ENCODE measurements at regions not wholly inside any gene's neighbourhood (a gene's known extent, or its start where the extent isn't known, plus 50 kb on each side); places are given as distances from the start of the nearest gene placed in this dataset.
A peak's percentile ranks its signal among the peaks of the same experiment; 100 is the strongest.

- DNase-seq (ENCODE audit: insufficient read length, low spot score) (no peak), FAIRE-seq (no peak)
- no peak for TF ChIP-seq POLR2A (IDR thresholded peaks at IDR 0.05; ENCODE audit: low read depth, low read length)
Measured at GRCh38 chr16:86239381-86239780, 270.9 kb upstream of the FOXF1 start.

- no peak for DNase-seq (ENCODE audit: insufficient read length, low spot score)
- no peak for TF ChIP-seq POLR2A (IDR thresholded peaks at IDR 0.05; ENCODE audit: low read depth, low read length)
- no peak for FAIRE-seq
Measured at GRCh38 chr16:86240716-86241363, 269.5 kb upstream of the FOXF1 start.

GRCh38 chr16:86241681-86242080, 268.6 kb upstream of the FOXF1 start:
- TF ChIP-seq POLR2A (IDR thresholded peaks at IDR 0.05; ENCODE audit: low read depth, low read length): no peak
- no peak for DNase-seq (ENCODE audit: insufficient read length, low spot score)
- no peak for FAIRE-seq

GRCh38 chr16:86242244-86243122, 267.8 kb upstream of the FOXF1 start:
- TF ChIP-seq POLR2A (IDR thresholded peaks at IDR 0.05; ENCODE audit: low read depth, low read length): no peak
- FAIRE-seq: no peak
- DNase-seq (ENCODE audit: insufficient read length, low spot score): no peak

- TF ChIP-seq POLR2A (IDR thresholded peaks at IDR 0.05; ENCODE audit: low read depth, low read length): no peak
- DNase-seq (ENCODE audit: insufficient read length, low spot score) (no peak), FAIRE-seq (no peak)
Measured at GRCh38 chr16:86243123-86243473, 267.2 kb upstream of the FOXF1 start.

- DNase-seq (ENCODE audit: insufficient read length, low spot score) (no peak), FAIRE-seq (no peak)
- no peak for TF ChIP-seq POLR2A (IDR thresholded peaks at IDR 0.05; ENCODE audit: low read depth, low read length)
Measured at GRCh38 chr16:86243571-86244154, 266.7 kb upstream of the FOXF1 start.

- FAIRE-seq: no peak
- no peak for DNase-seq (ENCODE audit: insufficient read length, low spot score)
- TF ChIP-seq POLR2A (IDR thresholded peaks at IDR 0.05; ENCODE audit: low read depth, low read length): no peak
Measured at GRCh38 chr16:86244158-86244557, 266.2 kb upstream of the FOXF1 start.

GRCh38 chr16:86244936-86245335, 265.4 kb upstream of the FOXF1 start:
- no peak for TF ChIP-seq POLR2A (IDR thresholded peaks at IDR 0.05; ENCODE audit: low read depth, low read length)
- FAIRE-seq (no peak), DNase-seq (ENCODE audit: insufficient read length, low spot score) (no peak)

- DNase-seq (ENCODE audit: insufficient read length, low spot score) (no peak), FAIRE-seq (no peak)
- TF ChIP-seq POLR2A (IDR thresholded peaks at IDR 0.05; ENCODE audit: low read depth, low read length): no peak
Measured at GRCh38 chr16:86245351-86245750, 265.0 kb upstream of the FOXF1 start.

- FAIRE-seq (no peak), DNase-seq (ENCODE audit: insufficient read length, low spot score) (no peak)
- TF ChIP-seq POLR2A (IDR thresholded peaks at IDR 0.05; ENCODE audit: low read depth, low read length): no peak
Measured at GRCh38 chr16:86245895-86246294, 264.4 kb upstream of the FOXF1 start.

- FAIRE-seq: no peak
- no peak for DNase-seq (ENCODE audit: insufficient read length, low spot score)
- no peak for TF ChIP-seq POLR2A (IDR thresholded peaks at IDR 0.05; ENCODE audit: low read depth, low read length)
Measured at GRCh38 chr16:86248310-86248905, 261.9 kb upstream of the FOXF1 start.

- FAIRE-seq (no peak), DNase-seq (ENCODE audit: insufficient read length, low spot score) (no peak)
- no peak for TF ChIP-seq POLR2A (IDR thresholded peaks at IDR 0.05; ENCODE audit: low read depth, low read length)
Measured at GRCh38 chr16:86249631-86250030, 260.7 kb upstream of the FOXF1 start.

- no peak for DNase-seq (ENCODE audit: insufficient read length, low spot score)
- no peak for TF ChIP-seq POLR2A (IDR thresholded peaks at IDR 0.05; ENCODE audit: low read depth, low read length)
- FAIRE-seq: no peak
Measured at GRCh38 chr16:86251682-86252081, 258.6 kb upstream of the FOXF1 start.

- FAIRE-seq (no peak), DNase-seq (ENCODE audit: insufficient read length, low spot score) (peak; percentile 35)
- no peak for TF ChIP-seq POLR2A (IDR thresholded peaks at IDR 0.05; ENCODE audit: low read depth, low read length)
Measured at GRCh38 chr16:86252596-86252995, 257.7 kb upstream of the FOXF1 start.

Data from H54 (cell line).